ENCODE measurements at regions not wholly inside any gene's neighbourhood (a gene's known extent, or its start where the extent isn't known, plus 50 kb on each side); places are given as distances from the start of the nearest gene placed in this dataset.

DNA sequence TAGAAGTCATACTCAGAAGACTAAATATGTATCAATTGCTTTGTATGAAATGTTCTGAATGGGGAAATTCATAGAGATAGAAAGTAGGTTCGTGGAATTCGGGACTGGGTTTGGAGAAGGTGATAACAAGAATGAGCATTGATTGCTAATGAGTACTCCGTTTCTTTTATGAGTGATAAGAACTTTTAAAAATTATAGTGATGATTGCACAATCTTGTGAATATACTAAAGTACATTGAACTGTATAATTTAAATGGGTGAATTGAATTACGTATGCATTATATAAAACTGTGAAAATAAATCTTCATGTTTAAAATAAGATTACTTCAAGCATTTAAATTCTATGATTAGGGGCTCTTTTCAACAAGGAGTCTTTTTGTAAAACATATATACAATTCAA lies 425.6 kb upstream of the NCAM2 start:
- no peak overlapping the region for H3K4me3 ChIP-seq (ENCODE audit: low read depth, low read length)
- no peak for DNase-seq (ENCODE audit: extremely low spot score)
- 84% methylated on average over 4 of the region's 4 CpGs for WGBS
- no peaks in the 10 kb centered on the region for H3K36me3 ChIP-seq (ENCODE audit: insufficient read depth)
- H3K4me1 ChIP-seq (ENCODE audit: insufficient read depth): no peaks in the 10 kb centered on the region
- H3K27ac ChIP-seq (ENCODE audit: low read depth): no peak overlapping the region

DNA sequence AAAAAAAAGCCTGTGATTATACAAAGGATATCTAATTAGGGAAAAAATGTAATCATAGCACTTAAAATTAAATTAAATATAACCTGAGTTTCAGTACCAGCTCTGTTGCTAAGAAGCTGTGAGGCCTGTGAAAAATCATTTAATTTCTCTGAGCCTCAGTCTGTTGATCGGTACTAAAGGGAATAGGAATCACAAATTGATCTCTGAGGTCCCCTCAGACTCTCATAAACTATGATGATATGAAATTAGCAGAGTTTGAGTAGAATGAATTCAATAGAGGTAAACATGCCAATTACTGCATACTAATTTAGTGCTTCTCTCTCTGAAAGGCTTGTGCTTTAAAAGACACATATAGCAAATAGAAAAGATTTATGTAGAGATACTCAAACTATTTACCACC lies 416.8 kb upstream of the NCAM2 start:
- H3K27ac ChIP-seq (ENCODE audit: low read depth): no peak overlapping the region
- H3K4me1 ChIP-seq (ENCODE audit: insufficient read depth): no peaks in the 10 kb centered on the region
- no peak overlapping the region for H3K4me3 ChIP-seq (ENCODE audit: low read depth, low read length)
- 86% methylated on average over 1 of the region's 1 CpG for WGBS
- no peak for DNase-seq (ENCODE audit: extremely low spot score)
- H3K36me3 ChIP-seq (ENCODE audit: insufficient read depth): no peaks in the 10 kb centered on the region

DNA sequence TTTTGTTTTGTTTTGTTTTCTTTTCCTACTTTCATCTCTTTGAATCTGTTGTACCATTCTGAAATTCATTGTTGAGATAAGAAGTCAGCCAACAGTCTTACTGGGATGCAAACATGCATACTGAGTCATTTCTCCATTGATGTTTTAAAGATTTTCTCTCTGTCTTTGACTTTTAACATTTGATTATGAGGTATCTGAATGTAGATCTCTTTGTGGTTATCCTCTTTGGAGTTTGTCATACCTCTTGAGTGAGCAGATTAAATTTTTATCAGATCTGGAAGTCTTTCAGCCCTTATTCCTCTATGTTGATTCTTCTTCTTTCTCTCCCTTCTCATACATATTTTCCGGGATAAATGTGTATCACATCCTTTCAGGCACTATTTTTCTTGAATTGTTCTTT lies 406.9 kb upstream of the NCAM2 start:
- no peak overlapping the region for H3K27ac ChIP-seq (ENCODE audit: low read depth)
- DNase-seq (ENCODE audit: extremely low spot score): no peak
- H3K4me1 ChIP-seq (ENCODE audit: insufficient read depth): no peaks in the 10 kb centered on the region
- no peak overlapping the region for H3K4me3 ChIP-seq (ENCODE audit: low read depth, low read length)
- WGBS: 74% methylated on average over 1 of the region's 1 CpG
- no peaks in the 10 kb centered on the region for H3K36me3 ChIP-seq (ENCODE audit: insufficient read depth)

DNA sequence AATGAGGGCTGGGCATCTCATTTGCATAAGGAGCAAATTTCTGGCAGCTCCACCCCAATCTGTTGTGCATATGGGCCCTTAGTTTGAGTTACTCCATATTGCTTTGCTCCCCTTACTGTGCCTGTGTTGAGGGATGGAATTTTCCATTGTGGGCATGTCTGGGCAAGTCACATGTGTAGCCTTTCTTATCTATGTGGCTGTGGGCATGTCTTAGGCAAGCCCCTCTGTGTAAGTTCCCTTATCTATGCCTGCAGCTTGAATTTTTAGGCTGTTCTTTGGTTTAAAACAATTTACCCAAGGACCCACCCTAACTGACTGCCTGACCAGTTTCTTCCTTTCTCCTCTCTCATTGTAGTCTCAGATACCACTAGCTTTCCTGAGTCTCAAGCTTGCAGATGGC lies 405.7 kb upstream of the NCAM2 start:
- no peak overlapping the region for H3K4me3 ChIP-seq (ENCODE audit: low read depth, low read length)
- H3K4me1 ChIP-seq (ENCODE audit: insufficient read depth): no peaks in the 10 kb centered on the region
- DNase-seq (ENCODE audit: extremely low spot score): no peak
- H3K27ac ChIP-seq (ENCODE audit: low read depth): no peak overlapping the region
- no peaks in the 10 kb centered on the region for H3K36me3 ChIP-seq (ENCODE audit: insufficient read depth)

DNA sequence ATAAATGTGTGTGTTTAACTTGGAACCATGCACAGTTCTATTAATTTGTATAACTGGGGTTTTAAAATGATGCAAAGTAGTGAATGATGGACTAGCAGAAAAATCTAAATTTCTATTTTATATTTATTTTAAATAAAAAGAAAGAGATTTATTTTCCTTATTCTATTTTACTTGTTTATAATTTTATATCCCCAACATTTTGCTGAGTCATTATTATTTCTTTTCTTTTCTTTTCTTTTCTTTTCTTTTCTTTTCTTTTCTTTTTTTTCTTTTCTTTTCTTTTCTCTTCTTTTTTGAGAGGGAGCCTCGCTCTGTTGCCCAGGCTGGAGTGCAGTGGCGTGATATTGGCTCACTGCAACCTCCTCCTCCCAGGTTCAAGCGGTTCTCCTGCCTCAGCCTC lies 395.0 kb upstream of the NCAM2 start:
- DNase-seq (ENCODE audit: extremely low spot score): no peak
- Histone ChIP-seq H3K36me3 (ENCODE audit: insufficient read depth) (no peaks in the 10 kb centered on the region), H3K4me3 (ENCODE audit: low read depth, low read length) (no peak overlapping the region), H3K4me1 (ENCODE audit: insufficient read depth) (no peaks in the 10 kb centered on the region), H3K27ac (ENCODE audit: low read depth) (no peak overlapping the region)
- 91% methylated on average over 3 of the region's 3 CpGs for WGBS

DNA sequence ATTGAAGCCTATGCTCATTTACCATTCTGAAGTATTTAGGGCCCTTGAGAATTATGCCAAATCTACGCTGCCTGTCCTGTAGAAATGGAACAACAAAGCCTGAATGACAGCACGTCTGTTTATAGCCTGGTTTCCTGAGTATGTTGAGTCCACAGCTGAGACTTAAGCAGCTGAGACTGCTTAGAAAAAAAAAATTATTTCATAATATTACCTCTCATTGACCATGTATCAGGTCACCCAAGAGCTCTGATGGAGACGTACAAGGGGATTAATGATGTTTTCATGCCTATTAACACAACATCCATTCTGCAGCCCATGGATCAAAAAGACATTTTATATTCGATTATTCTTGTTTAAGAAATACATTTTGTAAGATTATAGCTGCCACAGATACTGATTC lies 387.2 kb upstream of the NCAM2 start:
- 87% methylated on average over 4 of the region's 4 CpGs for WGBS

DNA sequence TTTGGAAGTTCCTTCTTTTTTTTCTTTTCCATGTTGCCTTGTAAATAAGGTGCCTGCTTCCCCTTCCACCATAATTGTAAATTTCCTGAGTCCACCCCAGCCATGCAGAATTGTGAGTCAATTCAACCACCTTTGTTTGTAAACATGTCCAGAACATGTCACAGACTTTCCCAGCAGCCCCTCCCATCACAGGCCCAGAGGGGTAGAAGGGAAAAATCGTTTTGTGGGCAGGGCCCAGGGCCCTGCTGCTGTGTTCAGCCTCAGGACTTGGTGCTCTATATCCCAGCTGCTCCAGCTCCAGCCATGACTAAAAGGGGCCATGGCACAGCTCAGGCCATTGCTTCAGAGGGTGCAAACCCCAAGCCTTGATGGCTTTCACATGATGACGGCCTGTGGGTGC lies 384.6 kb upstream of the NCAM2 start:
- no peak overlapping the region for H3K27ac ChIP-seq (ENCODE audit: low read depth)
- 61% methylated on average over 2 of the region's 2 CpGs for WGBS
- no peaks in the 10 kb centered on the region for H3K36me3 ChIP-seq (ENCODE audit: insufficient read depth)
- no peaks in the 10 kb centered on the region for H3K4me1 ChIP-seq (ENCODE audit: insufficient read depth)
- H3K4me3 ChIP-seq (ENCODE audit: low read depth, low read length): no peak overlapping the region
- DNase-seq (ENCODE audit: extremely low spot score): no peak

More for the DNA sequence above, 387.2 kb upstream of the NCAM2 start:
- no peak for DNase-seq (ENCODE audit: extremely low spot score)
- no peaks in the 10 kb centered on the region for H3K36me3 ChIP-seq (ENCODE audit: insufficient read depth)
- H3K27ac ChIP-seq (ENCODE audit: low read depth): no peak overlapping the region
- no peak overlapping the region for H3K4me3 ChIP-seq (ENCODE audit: low read depth, low read length)
- H3K4me1 ChIP-seq (ENCODE audit: insufficient read depth): no peaks in the 10 kb centered on the region

DNA sequence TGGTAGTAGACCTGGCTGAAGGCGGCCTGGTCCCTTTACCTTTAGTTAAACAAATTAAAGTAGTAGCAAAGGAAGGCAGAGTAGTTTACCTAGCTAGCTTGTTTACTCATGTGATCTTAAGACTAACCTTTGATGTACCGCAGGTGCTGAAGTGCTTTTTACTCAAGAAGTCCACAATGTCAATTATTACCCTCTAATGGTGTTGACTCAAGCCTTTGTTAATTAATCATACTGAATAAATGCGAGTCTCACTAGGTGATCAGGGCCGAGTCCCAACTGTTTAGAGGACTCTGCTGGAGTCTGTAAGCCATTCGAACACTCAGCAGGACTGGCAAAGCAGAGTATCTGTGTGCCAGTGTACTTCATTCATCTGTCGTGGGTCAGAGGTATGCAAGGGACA lies 381.1 kb upstream of the NCAM2 start:
- DNase-seq (ENCODE audit: extremely low spot score): no peak
- Histone ChIP-seq H3K4me1 (ENCODE audit: insufficient read depth) (no peaks in the 10 kb centered on the region), H3K27ac (ENCODE audit: low read depth) (no peak overlapping the region), H3K36me3 (ENCODE audit: insufficient read depth) (no peaks in the 10 kb centered on the region), H3K4me3 (ENCODE audit: low read depth, low read length) (no peak overlapping the region)
- WGBS: 51% methylated on average over 6 of the region's 6 CpGs

DNA sequence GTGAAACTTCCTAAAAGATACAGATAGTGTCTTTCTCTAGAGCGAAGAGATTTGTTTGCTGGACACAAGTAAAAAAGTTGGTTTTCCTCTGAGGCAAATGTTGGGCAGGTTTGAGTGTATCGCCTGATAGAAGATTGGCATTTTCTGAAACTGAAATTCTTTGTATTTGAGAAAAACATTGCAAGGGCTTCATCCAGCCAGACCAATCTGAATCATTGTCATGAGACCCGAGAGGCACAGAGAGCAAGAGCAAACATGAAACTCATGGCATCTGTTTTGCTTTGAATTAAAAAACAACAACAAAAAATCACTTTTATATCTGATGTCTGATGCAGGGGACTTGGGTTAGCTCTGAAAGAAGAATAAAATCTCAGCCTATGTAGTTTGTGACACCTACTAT lies 379.3 kb upstream of the NCAM2 start:
- 86% methylated on average over 3 of the region's 3 CpGs for WGBS
- H3K27ac ChIP-seq (ENCODE audit: low read depth): no peak overlapping the region

DNA sequence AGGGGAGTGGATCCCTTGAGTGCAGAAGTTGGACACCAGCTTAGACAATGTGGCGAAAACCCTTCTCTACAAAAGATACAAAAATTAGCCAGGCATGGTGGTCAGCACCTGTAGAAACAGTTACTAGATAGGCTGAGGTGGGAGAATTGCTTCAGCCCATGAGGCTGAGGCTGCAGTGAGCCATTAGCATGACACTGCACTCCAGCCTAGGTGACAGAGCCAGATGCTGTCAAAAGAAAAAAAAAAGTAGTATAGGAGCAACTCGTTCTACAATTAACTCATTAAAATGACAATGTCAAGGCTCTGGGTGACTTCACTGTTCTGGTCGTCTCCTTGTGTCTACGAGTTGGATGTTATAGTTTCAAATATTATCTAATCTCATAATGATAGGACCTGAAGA lies 370.6 kb upstream of the NCAM2 start:
- Histone ChIP-seq H3K36me3 (ENCODE audit: insufficient read depth) (no peaks in the 10 kb centered on the region), H3K4me3 (ENCODE audit: low read depth, low read length) (no peak overlapping the region), H3K27ac (ENCODE audit: low read depth) (no peak overlapping the region), H3K4me1 (ENCODE audit: insufficient read depth) (no peaks in the 10 kb centered on the region)
- 63% methylated on average over 4 of the region's 4 CpGs for WGBS
- DNase-seq (ENCODE audit: extremely low spot score): no peak

More for the DNA sequence above, 379.3 kb upstream of the NCAM2 start:
- Histone ChIP-seq H3K4me1 (ENCODE audit: insufficient read depth) (no peaks in the 10 kb centered on the region), H3K36me3 (ENCODE audit: insufficient read depth) (no peaks in the 10 kb centered on the region), H3K4me3 (ENCODE audit: low read depth, low read length) (no peak overlapping the region)
- no peak for DNase-seq (ENCODE audit: extremely low spot score)

DNA sequence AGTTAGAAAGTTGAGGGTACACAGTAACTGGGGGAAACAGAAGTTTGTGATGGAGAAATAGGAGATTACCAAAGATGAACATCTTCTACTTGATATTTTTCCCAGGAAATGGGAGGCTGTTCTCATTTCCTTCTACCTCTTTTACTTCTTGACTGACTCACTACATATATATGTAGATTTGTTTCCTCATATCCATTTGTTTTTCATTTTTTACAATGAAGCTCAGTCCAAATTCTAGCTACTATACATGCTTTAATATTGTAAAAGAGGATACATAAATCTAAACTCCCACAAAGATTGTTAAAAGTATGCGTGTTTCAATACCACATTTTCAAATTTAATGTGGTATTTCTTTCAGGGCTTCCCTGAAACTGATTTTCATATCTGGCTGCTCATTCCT lies 366.6 kb upstream of the NCAM2 start:
- WGBS: 95% methylated on average over 1 of the region's 1 CpG
- no peaks in the 10 kb centered on the region for H3K4me1 ChIP-seq (ENCODE audit: insufficient read depth)

DNA sequence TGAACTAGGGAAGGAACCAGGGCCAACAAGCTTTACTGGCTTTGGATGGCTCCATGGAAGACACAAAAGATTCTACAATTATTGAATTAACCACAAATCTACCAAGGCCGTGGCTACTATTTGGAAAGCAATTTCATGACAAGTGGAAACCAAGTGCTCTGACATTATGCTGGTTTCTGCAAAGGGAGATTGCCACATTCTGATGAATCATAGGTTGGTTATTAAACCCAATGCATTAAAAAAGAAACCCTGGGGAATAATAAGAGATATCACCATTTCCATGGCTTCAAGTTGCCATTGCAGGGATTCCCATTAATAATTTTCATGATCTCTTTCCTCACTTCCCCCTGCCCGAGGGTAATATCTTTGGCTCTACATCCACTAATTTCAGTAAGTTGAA lies 359.2 kb upstream of the NCAM2 start:
- Histone ChIP-seq H3K36me3 (ENCODE audit: insufficient read depth) (no peaks in the 10 kb centered on the region), H3K4me3 (ENCODE audit: low read depth, low read length) (no peak overlapping the region), H3K4me1 (ENCODE audit: insufficient read depth) (no peaks in the 10 kb centered on the region), H3K27ac (ENCODE audit: low read depth) (no peak overlapping the region)
- WGBS: 67% methylated on average over 2 of the region's 2 CpGs
- DNase-seq (ENCODE audit: extremely low spot score): no peak

More for the DNA sequence above, 366.6 kb upstream of the NCAM2 start:
- no peak overlapping the region for H3K27ac ChIP-seq (ENCODE audit: low read depth)
- no peak for DNase-seq (ENCODE audit: extremely low spot score)
- no peaks in the 10 kb centered on the region for H3K36me3 ChIP-seq (ENCODE audit: insufficient read depth)
- no peak overlapping the region for H3K4me3 ChIP-seq (ENCODE audit: low read depth, low read length)

DNA sequence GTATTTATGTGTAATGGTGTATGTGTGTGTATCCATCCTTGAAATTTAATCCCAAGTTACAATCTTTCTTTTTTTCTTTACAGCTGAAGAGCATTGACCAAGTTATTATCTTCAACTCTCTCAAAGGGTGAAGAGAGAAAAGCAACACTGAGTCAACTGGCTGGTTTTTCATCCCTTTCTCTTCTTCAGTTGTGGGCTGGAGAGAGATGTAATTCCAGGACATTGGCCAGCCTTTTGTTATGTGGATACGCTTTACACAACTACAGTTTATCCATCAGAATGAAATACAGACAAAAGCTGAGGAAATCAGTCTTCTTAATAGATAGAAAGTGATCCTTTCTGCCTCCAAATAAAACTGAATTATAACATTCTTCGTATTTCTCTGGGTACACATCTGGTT lies 357.0 kb upstream of the NCAM2 start:
- H3K4me3 ChIP-seq (ENCODE audit: low read depth, low read length): no peak overlapping the region
- no peaks in the 10 kb centered on the region for H3K36me3 ChIP-seq (ENCODE audit: insufficient read depth)
- H3K27ac ChIP-seq (ENCODE audit: low read depth): no peak overlapping the region
- H3K4me1 ChIP-seq (ENCODE audit: insufficient read depth): no peaks in the 10 kb centered on the region
- WGBS: 88% methylated on average over 2 of the region's 2 CpGs
- DNase-seq (ENCODE audit: extremely low spot score): no peak

DNA sequence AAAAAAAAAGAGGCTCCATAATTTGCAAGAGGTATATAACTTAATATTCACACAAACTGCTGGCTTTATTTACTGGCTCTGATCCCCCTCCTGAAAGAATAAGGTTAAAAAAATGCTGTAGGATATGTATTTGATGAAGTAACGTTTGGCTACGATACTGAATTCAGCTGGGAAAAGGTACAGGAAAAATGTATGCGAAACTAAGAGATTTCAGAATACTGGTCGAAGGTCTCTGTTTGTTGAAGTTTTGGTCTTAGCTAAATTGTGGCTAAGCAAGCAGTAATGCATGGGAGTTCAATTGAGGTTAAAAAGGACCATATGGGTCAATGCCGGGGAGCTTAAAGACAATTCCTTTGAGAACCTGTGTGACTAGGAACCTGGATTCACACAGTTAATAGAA lies 355.5 kb upstream of the NCAM2 start:
- DNase-seq (ENCODE audit: extremely low spot score): no peak
- no peaks in the 10 kb centered on the region for H3K36me3 ChIP-seq (ENCODE audit: insufficient read depth)
- H3K27ac ChIP-seq (ENCODE audit: low read depth): no peak overlapping the region
- 72% methylated on average over 5 of the region's 5 CpGs for WGBS
- H3K4me1 ChIP-seq (ENCODE audit: insufficient read depth): no peaks in the 10 kb centered on the region
- H3K4me3 ChIP-seq (ENCODE audit: low read depth, low read length): no peak overlapping the region

DNA sequence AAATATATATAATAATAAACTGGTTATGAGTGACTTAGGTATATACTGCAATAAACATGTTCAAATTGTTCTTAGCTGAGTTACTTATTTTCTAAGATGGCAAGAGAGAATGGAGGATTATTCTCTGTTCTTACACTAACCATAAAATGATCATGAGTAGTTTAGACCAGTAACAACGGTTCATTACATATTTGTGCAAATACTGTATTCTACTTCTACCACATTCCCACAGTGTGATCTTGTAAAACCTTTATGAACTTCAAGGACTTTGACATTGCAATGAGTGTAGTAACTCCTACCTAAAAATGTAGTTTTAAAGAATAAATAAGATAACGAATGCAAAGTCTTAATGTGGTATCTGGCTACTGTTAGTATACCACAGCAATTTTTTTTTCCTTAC lies 353.7 kb upstream of the NCAM2 start:
- no peaks in the 10 kb centered on the region for H3K4me1 ChIP-seq (ENCODE audit: insufficient read depth)
- no peak overlapping the region for H3K27ac ChIP-seq (ENCODE audit: low read depth)
- H3K36me3 ChIP-seq (ENCODE audit: insufficient read depth): no peaks in the 10 kb centered on the region
- no peak overlapping the region for H3K4me3 ChIP-seq (ENCODE audit: low read depth, low read length)
- no peak for DNase-seq (ENCODE audit: extremely low spot score)
- WGBS: 90% methylated on average over 2 of the region's 2 CpGs
